ENCODE measurements at regions not wholly inside any gene's neighbourhood (a gene's known extent, or its start where the extent isn't known, plus 50 kb on each side); places are given as distances from the start of the nearest gene placed in this dataset.
A peak's percentile ranks its signal among the peaks of the same experiment; 100 is the strongest.
"Not testable (repeated sequence)": the region's sequence is repeated elsewhere in the genome, so short reads cannot be mapped to it uniquely, and the experiment has no call there.

- H3K4me3 ChIP-seq (ENCODE audit: low read length); H3K9me3 ChIP-seq (ENCODE audit: control insufficient read depth, low read depth, low read length); DNase-seq; H3K27me3 ChIP-seq (ENCODE audit: control insufficient read depth, insufficient read depth, low read length); H3K36me3 ChIP-seq (ENCODE audit: control insufficient read depth, insufficient read depth, low read length); H3K4me1 ChIP-seq (ENCODE audit: control insufficient read depth, insufficient read depth, low read length); H3K27ac ChIP-seq (ENCODE audit: low read length): not testable (repeated sequence)
- no CpG with 5 or more reads among the region's 1 CpG for WGBS (ENCODE audit: insufficient coverage, low lambda C conversion rate)
Observed at GRCh38 chr9:17888964-17889363, 310.1 kb downstream of the SH3GL2 start.

GRCh38 chr9:17894501-17895160 lies 315.8 kb downstream of the SH3GL2 start:
- Histone ChIP-seq H3K4me3 (ENCODE audit: low read length) (no peak overlapping the region), H3K27ac (ENCODE audit: low read length) (no peak overlapping the region), H3K36me3 (ENCODE audit: control insufficient read depth, insufficient read depth, low read length) (no peaks in the 10 kb centered on the region), H3K4me1 (ENCODE audit: control insufficient read depth, insufficient read depth, low read length) (no peaks in the 10 kb centered on the region), H3K9me3 (ENCODE audit: control insufficient read depth, low read depth, low read length) (no peaks in the 10 kb centered on the region), H3K27me3 (ENCODE audit: control insufficient read depth, insufficient read depth, low read length) (no peaks in the 10 kb centered on the region)
- DNase-seq, result no peak
- WGBS (ENCODE audit: insufficient coverage, low lambda C conversion rate), result 52% methylated on average over 4 of the region's 4 CpGs

GRCh38 chr9:17900606-17901005 lies 321.7 kb downstream of the SH3GL2 start:
- Histone ChIP-seq H3K27ac (ENCODE audit: low read length) (no peak overlapping the region), H3K4me1 (ENCODE audit: control insufficient read depth, insufficient read depth, low read length) (no peaks in the 10 kb centered on the region), H3K4me3 (ENCODE audit: low read length) (no peak overlapping the region), H3K27me3 (ENCODE audit: control insufficient read depth, insufficient read depth, low read length) (peaks cover 23% of the 10 kb centered on the region), H3K36me3 (ENCODE audit: control insufficient read depth, insufficient read depth, low read length) (no peaks in the 10 kb centered on the region), H3K9me3 (ENCODE audit: control insufficient read depth, low read depth, low read length) (no peaks in the 10 kb centered on the region)
- no peak for DNase-seq
- 29% methylated on average over 1 of the region's 7 CpGs for WGBS (ENCODE audit: insufficient coverage, low lambda C conversion rate)

GRCh38 chr9:17905366-17905765 lies 326.5 kb downstream of the SH3GL2 start:
- Histone ChIP-seq H3K36me3 (ENCODE audit: control insufficient read depth, insufficient read depth, low read length) (no peaks in the 10 kb centered on the region), H3K27me3 (ENCODE audit: control insufficient read depth, insufficient read depth, low read length) (peaks cover 53% of the 10 kb centered on the region), H3K9me3 (ENCODE audit: control insufficient read depth, low read depth, low read length) (no peaks in the 10 kb centered on the region), H3K4me1 (ENCODE audit: control insufficient read depth, insufficient read depth, low read length) (no peaks in the 10 kb centered on the region), H3K4me3 (ENCODE audit: low read length) (no peak overlapping the region), H3K27ac (ENCODE audit: low read length) (no peak overlapping the region)
- 0% methylated on average over 1 of the region's 9 CpGs for WGBS (ENCODE audit: insufficient coverage, low lambda C conversion rate)
- no peak for DNase-seq

GRCh38 chr9:17905781-17906175 lies 326.9 kb downstream of the SH3GL2 start:
- Histone ChIP-seq H3K4me1 (ENCODE audit: control insufficient read depth, insufficient read depth, low read length) (no peaks in the 10 kb centered on the region), H3K27ac (ENCODE audit: low read length) (no peak overlapping the region), H3K27me3 (ENCODE audit: control insufficient read depth, insufficient read depth, low read length) (peaks cover 53% of the 10 kb centered on the region), H3K4me3 (ENCODE audit: low read length) (peak overlapping the region; percentile 18), H3K9me3 (ENCODE audit: control insufficient read depth, low read depth, low read length) (no peaks in the 10 kb centered on the region), H3K36me3 (ENCODE audit: control insufficient read depth, insufficient read depth, low read length) (no peaks in the 10 kb centered on the region)
- WGBS (ENCODE audit: insufficient coverage, low lambda C conversion rate), result 0% methylated on average over 3 of the region's 16 CpGs
- no peak for DNase-seq

GRCh38 chr9:17906176-17906840 lies 327.4 kb downstream of the SH3GL2 start:
- H3K27ac ChIP-seq (ENCODE audit: low read length), result no peak overlapping the region
- peak overlapping the region; percentile 18 for H3K4me3 ChIP-seq (ENCODE audit: low read length)
- no CpG with 5 or more reads among the region's 56 CpGs for WGBS (ENCODE audit: insufficient coverage, low lambda C conversion rate)

GRCh38 chr9:17906841-17907778 lies 328.2 kb downstream of the SH3GL2 start:
- Histone ChIP-seq H3K4me1 (ENCODE audit: control insufficient read depth, insufficient read depth, low read length) (no peaks in the 10 kb centered on the region), H3K4me3 (ENCODE audit: low read length) (peak overlapping the region; percentile 13), H3K27ac (ENCODE audit: low read length) (no peak overlapping the region), H3K27me3 (ENCODE audit: control insufficient read depth, insufficient read depth, low read length) (peaks cover 53% of the 10 kb centered on the region), H3K36me3 (ENCODE audit: control insufficient read depth, insufficient read depth, low read length) (no peaks in the 10 kb centered on the region), H3K9me3 (ENCODE audit: control insufficient read depth, low read depth, low read length) (no peaks in the 10 kb centered on the region)
- WGBS (ENCODE audit: insufficient coverage, low lambda C conversion rate), result no CpG with 5 or more reads among the region's 58 CpGs
- DNase-seq, result peak in 1 of 2 donors; percentile 11

More at GRCh38 chr9:17906176-17906840, 327.4 kb downstream of the SH3GL2 start:
- Histone ChIP-seq H3K4me1 (ENCODE audit: control insufficient read depth, insufficient read depth, low read length) (no peaks in the 10 kb centered on the region), H3K9me3 (ENCODE audit: control insufficient read depth, low read depth, low read length) (no peaks in the 10 kb centered on the region), H3K36me3 (ENCODE audit: control insufficient read depth, insufficient read depth, low read length) (no peaks in the 10 kb centered on the region), H3K27me3 (ENCODE audit: control insufficient read depth, insufficient read depth, low read length) (peaks cover 53% of the 10 kb centered on the region)
- DNase-seq, result peak in 1 of 2 donors; percentile 11

- Histone ChIP-seq H3K36me3 (ENCODE audit: control insufficient read depth, insufficient read depth, low read length) (no peaks in the 10 kb centered on the region), H3K9me3 (ENCODE audit: control insufficient read depth, low read depth, low read length) (no peaks in the 10 kb centered on the region), H3K27me3 (ENCODE audit: control insufficient read depth, insufficient read depth, low read length) (peaks cover 52% of the 10 kb centered on the region), H3K27ac (ENCODE audit: low read length) (no peak overlapping the region), H3K4me3 (ENCODE audit: low read length) (no peak overlapping the region), H3K4me1 (ENCODE audit: control insufficient read depth, insufficient read depth, low read length) (no peaks in the 10 kb centered on the region)
- 60% methylated on average over 2 of the region's 13 CpGs for WGBS (ENCODE audit: insufficient coverage, low lambda C conversion rate)
- no peak for DNase-seq
Observed at GRCh38 chr9:17907779-17908508, 329.1 kb downstream of the SH3GL2 start.

- Histone ChIP-seq H3K27me3 (ENCODE audit: control insufficient read depth, insufficient read depth, low read length) (no peaks in the 10 kb centered on the region), H3K27ac (ENCODE audit: low read length) (no peak overlapping the region), H3K4me3 (ENCODE audit: low read length) (no peak overlapping the region), H3K9me3 (ENCODE audit: control insufficient read depth, low read depth, low read length) (no peaks in the 10 kb centered on the region), H3K36me3 (ENCODE audit: control insufficient read depth, insufficient read depth, low read length) (no peaks in the 10 kb centered on the region), H3K4me1 (ENCODE audit: control insufficient read depth, insufficient read depth, low read length) (no peaks in the 10 kb centered on the region)
- DNase-seq, result no peak
- WGBS (ENCODE audit: insufficient coverage, low lambda C conversion rate), result 100% methylated on average over 1 of the region's 8 CpGs
Observed at GRCh38 chr9:17926246-17926645, 347.4 kb downstream of the SH3GL2 start.

GRCh38 chr9:17927616-17928015 lies 348.8 kb downstream of the SH3GL2 start:
- Histone ChIP-seq H3K4me3 (ENCODE audit: low read length) (no peak overlapping the region), H3K4me1 (ENCODE audit: control insufficient read depth, insufficient read depth, low read length) (no peaks in the 10 kb centered on the region), H3K27me3 (ENCODE audit: control insufficient read depth, insufficient read depth, low read length) (no peaks in the 10 kb centered on the region), H3K9me3 (ENCODE audit: control insufficient read depth, low read depth, low read length) (no peaks in the 10 kb centered on the region), H3K36me3 (ENCODE audit: control insufficient read depth, insufficient read depth, low read length) (no peaks in the 10 kb centered on the region), H3K27ac (ENCODE audit: low read length) (no peak overlapping the region)
- DNase-seq, result no peak

Measured in large intestine (tissue), 3 donors.